Activated naive CD8-positive, alpha-beta T cell treated with anti-CD3 and anti-CD28 coated beads, Interleukin-2, amount 50 U/mL, for 16 hours (primary cell): ENCODE measurements at regions not wholly inside any gene's neighbourhood (a gene's known extent, or its start where the extent isn't known, plus 50 kb on each side); places are given as distances from the start of the nearest gene placed in this dataset.
"Not testable (repeated sequence)": the region's sequence is repeated elsewhere in the genome, so short reads cannot be mapped to it uniquely, and the experiment has no call there.

Experiments
- DNase-seq: peaks from one replicate; pipeline ENCODE4 v3.0.0-alpha.2; 2020; ENCODE audit warnings: low read depth, low spot score

DNA sequence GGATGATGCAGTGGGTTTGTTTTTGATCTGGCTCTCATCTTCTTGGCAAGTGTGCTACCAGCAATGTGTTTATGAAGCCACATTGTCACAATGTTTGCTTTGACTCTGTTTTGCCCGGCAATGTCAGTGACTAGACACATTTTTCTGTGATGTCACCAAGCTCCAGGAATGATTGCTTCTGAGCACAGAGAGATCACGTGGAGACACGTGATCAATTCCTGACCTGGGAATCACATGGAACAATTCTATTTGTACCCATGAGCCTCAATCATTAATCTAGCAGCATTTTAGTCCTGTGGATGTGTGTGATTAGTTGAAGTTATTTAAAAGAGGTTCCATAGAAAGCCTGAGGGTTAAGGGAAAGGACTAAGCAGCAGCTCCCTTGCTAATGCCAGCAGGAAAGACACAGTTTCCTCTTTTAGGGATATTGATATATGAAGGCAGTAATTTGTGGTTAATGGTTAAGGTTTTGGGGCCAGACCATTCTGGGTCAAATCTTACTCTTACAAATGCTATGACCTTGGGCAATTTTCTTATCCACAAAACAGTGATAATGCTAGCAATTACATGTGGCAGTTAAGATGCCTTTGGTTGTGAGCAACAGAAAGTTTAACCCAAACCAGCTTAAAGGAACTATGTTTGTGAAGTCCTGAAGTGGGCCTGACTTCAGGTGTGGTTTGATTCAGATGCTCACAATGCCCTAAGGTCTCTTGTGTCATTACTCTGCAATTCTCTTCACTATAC lies 59.0 kb downstream of the FASLG start:
- no peak for DNase-seq

DNA sequence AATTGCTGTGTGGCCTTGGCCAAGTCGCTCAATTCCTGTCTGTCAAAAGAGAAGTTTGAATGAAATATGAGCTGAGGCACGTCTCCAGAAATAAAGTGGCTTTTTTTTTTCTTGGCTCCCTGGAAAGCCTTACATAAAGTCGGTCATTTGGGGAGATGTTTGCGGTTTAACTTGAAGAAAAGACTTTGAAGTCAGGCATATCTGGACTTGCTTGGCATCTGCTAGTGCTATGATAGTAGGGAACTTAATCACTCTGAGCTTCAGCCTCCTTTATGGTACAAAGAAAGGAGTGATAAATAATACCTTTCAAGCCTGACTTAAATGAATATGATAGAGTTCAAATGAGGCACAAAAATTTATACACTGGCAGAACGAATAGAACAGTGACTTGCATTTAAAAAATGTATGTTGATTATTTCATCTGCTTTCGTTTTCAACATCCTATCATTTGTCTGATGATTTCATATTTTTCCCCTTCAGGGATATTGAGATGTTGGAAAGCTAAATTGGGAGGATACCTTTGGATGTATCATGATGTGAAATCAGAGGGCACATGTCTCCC lies 60.2 kb downstream of the FASLG start:
- DNase-seq: no peak

DNA sequence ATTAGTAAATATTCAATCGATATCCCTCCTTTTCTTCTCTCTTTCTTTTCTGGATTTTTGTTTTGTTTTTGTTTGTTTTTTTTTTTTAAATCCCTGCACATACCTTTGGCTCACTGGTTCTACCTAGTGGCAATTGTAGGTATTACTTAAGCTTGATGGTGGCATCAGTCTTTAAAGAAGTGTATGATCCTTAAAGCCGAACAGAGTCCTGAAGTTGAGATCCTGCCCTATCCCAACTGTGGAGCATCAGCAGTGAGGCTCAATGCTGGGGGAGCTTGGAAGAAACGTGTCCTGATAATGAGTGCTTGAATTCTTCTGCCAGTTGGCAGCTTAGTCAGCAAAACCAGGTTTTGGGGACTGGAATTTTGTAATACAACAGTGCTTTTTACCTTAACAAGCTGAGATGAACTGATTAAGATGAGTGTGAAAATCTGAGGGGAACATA lies 60.8 kb downstream of the FASLG start:
- DNase-seq: no peak

DNA sequence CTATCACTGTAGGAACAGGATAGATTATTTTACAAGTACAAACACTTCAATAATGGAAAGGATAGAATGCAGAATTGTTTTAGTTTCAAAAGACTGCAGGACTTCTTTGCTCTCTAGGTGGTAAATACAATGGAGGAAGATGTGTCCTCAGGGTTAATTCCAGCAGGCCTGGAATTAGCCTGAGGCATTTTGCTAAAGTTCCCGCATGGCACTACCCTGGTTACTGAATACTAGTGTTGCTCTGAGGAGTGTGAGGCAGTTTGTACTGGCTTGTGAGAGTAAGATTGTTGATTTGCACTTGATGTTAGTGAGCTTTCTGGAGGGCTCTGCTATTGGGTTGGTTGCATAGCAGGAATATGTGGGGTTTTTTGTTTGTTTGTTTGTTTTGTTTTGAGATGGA lies 61.4 kb downstream of the FASLG start:
- DNase-seq: no peak

DNA sequence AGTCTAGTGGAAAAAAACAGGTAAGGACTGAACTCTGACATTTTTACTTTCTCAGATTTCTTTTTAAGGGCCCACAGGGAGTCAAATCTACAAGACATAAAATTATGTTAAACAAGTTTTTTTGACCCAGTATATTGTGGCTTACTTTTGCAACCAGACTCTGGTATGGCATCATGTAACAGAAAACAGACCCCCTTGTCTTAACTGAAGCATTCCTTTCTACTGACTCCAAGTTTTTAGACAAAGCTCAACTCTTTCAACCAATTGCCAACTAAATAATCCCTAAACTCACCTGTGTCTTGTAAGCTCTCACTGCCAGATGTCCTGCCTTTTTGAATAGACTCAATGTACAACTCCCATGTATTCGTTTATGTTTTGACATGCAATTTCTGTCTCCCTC lies 64.3 kb downstream of the FASLG start:
- DNase-seq: no peak

DNA sequence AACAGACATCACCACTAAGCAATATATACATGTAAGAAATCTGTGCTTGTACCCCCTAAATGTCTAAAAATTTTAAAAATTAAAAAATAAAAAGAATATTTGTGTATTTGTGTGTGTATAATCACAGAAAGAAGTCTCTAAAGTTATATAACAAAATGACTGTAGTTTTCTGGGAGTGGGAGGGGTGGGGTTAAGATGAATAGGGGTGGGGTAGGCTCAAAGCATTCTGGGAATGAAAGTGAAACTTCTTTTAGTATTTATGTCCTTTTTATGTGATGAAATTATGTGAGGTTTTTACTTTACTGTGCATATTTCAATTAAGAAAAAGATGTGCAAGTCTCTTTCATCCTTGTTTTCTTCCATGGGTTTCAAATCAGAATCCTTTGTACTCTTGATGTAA lies 65.3 kb downstream of the FASLG start:
- no peak for DNase-seq

DNA sequence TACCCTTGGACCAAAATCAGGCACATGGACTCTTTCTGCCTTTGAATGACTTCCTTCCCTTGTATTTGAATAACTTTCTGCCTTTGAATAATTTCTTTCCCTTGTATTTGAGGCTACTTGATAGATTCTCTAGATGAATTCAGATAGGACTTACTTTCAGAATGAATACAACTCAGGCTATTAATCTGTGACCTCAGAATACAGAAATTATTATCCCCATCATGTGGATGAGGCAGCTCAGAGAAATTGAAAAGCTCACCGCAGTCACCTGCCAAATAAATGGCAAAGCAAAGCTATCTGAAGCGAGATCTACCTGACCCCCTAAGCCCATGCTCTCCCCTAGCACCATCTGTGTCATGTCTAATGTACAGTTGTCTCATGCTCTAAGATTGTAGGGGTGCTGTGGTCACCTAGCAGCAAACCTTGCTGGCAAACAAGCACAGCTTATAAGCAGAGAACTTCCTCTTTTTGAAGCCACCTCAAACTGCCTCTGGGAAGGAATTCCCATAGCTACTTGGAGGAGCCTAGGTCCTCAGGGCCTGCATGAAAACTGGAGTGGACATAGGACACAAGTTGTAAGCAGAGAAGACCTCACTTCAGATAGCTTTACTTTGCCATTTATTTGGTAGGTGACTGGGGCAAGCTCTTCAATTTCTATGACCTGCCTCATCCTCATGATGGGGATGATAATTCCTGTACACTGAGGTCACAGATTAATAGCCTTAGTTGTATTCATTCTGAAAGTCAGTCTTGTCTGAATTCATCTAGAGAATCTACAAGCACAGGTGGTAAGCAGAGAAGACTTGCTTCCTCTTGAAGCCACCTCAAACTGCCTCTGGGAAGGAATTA lies 66.1 kb downstream of the FASLG start:
- no peak for DNase-seq

DNA sequence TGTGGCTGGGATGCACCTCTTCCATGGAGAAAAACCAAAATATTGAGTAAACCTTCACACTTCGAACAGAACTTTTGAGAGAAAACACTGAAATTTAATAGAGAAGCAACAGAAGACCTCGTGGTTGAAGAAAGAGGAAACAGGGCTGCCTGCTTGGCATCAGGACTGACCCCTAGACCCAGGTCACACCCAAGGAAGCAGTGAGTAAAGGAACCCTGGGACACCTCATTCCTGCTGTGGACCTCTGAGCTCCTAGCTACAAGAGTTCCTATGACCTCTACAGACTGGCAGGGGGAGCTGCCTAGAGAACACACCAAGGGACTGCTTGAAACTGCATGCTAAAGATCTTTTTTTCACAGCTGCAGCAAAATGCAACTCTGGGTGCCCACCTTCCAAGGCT lies 67.8 kb downstream of the FASLG start:
- no peak for DNase-seq

DNA sequence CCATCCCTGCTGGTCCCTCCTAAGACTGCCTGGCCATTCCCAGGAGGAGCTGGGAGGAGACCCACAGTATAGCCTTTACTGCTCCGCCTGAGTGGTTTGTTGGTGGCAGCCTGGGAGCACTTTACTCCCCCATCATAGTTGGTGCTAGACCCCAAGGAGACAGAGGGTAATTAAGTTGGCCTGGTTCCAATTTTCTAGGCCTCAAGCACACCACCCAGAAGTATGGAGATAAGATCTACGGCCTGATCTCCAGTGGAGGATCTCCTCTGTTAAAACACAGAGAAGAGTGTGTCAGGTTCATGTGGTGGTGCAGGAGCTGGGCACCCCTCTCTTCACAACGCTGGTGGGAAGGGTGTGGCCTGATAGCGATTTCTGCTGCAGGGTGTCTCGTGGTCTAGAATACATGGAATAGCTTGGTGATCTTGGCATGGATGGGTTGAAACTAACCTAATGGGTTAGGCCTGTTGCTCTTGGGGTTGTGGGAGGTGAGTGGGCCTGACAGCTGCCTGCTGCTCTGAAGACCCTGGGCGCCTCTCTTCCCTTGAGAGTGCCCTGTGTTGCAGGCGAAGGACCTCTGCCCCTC lies 68.5 kb downstream of the FASLG start:
- no peak for DNase-seq

DNA sequence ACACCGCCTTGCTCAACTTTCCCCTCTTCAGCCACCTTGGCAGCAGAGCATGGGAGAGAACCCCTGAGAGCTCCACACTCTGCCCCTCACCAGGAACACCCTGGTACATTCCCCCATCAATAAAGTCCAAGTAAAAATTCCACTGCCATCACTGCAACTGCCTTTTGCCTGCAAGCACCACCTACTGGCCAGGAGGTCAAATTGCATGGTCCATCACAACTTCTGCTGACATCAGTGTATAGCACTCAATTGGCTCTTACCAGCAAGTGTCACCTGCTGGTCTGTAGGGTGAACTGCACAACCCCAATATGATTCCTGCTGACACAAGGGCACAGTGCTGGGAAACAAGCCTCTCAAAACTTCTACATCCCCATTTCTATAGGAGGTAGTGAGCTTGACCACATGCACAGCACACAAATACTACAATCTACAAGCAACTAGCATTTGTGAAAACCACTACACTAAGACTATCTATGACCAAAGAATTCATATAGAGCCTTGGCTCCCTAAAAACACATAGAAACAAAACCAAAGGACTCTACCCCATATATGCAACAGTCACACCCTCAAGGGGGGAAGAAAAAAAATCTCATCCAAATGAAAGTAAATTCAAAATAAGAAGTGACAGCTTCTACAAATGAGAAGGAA lies 69.2 kb downstream of the FASLG start:
- DNase-seq: peak; percentile 21

DNA sequence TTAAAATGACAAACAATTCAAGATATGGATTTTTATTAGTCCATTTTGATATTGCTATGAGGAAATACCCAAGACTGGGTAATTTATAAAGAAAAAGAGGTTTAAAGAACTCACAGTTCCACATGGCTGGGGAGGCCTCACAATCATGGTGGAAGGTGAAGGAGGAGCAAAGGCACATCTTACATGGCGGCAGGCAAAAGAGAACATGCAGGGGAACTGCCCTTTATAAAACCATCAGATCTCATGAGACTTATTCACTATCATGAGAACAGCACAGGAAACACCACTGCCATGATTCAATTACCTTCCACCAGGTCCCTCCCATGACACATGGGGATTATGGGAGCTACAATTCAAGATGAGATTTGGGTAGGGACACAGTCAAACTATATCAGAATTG lies 69.8 kb downstream of the FASLG start:
- DNase-seq: not testable (repeated sequence)

DNA sequence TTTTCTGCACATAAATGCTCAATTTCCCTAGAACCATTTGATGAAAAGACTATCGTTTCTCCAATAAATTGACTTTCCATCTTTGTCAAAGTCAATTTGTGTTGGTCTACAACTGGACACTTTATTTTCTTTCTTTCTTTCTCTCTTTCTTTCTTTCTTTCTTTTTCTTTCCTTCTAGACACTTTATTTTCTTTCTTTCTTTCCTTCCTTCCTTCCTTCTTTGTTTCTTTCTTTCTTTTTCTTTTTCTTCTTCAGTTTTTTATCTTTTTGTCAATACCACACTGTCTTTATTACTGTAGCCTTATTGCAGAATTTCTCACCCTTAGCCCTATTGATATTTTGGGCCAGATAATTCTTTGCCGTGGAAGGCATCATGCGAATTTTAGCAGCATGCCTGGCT lies 73.5 kb downstream of the FASLG start:
- no peak for DNase-seq

DNA sequence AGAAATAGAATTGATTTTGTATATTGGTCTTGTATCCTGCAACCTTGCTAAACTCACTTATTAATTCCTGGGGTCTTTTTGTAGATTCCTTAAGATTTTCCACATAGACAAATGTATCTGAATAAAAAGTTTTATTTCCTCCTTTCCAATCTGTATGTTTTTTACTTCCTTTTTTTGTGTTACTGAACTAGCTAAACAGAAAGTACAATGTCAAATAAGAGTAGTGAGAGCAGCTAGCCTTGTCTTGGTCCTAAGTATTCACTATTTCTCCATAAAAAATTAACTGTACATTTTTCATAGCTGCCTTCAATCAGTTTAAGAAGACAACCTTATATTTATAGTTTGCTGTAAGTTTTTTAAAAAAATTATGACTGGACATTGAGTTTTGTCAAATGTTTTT lies 74.9 kb downstream of the FASLG start:
- no peak for DNase-seq

DNA sequence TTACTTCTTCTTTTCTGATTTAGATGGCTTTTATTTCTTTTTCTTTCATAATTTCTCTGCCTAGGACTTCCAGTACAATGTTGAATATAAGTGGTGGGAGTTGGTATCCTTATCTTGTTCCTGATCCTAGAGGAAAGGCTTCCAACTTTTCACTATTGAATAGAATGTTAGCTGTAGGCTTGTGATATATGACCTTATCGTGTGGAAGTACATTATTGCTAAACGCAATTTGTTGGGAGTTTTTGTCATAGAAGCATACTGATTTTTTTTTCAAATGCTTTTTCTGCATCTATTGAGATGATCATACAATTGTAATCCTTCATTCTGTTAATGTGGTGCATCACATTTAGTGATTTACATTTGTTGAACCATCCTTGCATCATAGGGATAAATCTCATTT lies 79.5 kb downstream of the FASLG start:
- DNase-seq: no peak

DNA sequence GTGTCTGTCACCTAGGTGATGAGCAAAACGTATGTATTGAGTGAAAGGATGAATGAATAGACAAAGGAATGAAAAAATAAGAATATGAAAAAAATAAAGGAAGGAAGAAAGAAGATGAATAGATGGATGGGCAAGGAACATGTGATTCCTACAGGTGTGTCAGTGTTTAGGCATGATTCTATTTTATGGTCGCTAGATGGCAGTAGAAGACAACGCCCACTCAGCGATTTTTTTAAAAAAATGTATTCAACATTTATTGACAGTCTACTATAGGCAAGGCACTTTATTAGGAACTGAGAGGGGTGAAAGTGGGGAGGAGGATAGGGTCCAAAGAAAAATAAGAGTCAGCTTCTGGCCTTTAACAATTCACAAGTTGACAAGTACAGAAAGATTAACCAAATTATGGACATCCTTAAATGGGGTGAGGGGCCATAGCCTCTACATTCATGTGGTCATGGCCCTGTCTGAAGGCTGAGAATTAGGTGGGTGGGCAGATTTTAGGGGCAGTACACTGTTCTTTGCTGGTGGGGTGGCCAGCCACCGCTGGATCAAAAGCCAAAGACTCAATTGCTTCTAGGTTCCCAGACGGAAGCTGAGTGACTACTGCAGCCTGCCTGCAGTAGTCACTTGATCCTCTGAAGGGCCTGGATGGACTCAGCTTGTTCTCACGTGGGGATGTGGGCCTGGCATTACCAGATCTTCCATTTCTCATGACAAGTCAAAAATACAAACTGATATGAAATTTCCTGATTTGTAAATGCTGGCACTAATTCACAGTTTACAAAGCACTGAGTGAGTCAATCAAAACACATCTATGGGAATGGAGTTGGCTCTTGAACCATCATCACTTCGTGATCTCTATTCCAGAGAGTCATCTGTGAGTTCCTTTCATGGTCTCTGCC lies 83.9 kb downstream of the FASLG start:
- DNase-seq: no peak

DNA sequence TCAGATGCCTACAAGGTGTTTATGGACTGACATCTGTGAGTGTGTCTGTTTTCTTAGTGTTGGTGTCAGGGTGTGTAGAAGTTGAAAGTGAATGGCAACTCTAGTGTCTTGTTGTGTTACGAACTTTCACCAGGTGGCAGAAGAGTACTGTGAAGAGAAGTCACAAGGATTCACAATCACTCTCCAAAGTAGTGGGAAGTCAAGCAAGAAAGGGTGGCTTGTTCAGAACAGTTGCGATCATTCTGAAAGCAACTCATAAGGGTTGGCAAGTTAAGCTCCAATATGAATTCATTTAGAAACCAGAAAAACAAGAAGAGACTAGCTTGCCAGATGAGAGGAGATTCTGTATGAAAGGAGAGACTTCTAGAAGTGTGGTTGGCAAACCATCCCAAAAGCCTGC lies 86.1 kb downstream of the FASLG start:
- DNase-seq: peak; percentile 12

DNA sequence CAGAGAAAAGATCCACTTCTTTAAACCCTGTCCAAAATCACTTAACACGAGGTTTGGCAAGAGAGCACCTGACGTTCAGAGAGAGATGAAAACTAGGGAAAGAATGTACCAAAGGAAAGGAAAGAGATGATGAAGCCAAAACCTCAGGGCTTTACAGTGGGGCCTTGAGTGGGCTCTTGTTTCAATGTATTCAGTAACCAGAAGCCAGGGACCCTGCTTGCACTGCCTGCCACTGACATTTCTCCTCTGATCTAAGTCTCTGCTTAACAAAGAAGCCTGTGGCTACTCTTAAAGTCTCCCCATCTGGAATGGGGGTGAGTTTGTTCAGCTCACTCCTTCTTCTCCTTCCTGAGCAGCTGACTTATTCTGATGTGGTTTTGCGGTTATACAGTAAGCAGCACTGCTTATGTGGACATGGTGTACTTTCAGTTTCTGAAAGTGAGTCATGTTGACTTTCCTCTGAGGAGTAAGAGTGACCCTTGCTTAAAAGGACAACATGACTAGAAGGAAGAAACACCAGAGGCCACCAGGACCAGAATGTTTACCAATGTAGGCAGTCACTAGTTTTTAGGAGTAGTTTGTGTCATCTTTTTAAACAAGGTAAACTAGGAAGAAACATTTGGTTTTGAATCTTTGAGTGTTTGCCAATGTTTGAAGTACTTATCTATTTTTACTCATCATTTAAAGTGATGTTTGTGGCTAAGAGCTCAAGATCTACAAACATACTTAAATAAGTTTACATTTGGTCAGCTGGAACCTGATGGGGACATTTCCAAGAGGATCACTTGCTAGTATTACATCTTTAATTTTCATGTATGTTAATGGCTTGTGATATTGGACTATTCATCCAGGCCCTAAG lies 87.4 kb downstream of the FASLG start:
- DNase-seq: no peak

DNA sequence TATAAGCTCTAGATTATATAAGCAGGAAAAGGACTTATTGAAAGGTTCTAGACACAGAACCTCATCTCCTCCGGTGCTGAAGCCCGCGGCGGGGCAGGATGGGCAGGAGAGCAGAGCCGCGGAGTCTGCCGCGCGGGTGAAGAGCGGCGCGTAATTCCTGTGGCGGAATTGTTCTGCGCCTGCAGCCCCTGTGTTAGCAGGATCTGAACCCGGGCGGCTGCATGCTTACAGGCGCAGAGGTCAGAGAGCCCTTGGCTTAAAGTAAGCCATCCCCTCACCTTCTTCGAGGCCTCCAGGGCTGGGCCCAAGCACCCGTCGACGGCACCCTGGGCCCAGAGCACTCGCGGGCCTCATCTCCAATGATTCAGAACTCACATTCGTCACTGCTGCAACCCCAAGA lies 89.3 kb downstream of the FASLG start:
- DNase-seq: no peak

DNA sequence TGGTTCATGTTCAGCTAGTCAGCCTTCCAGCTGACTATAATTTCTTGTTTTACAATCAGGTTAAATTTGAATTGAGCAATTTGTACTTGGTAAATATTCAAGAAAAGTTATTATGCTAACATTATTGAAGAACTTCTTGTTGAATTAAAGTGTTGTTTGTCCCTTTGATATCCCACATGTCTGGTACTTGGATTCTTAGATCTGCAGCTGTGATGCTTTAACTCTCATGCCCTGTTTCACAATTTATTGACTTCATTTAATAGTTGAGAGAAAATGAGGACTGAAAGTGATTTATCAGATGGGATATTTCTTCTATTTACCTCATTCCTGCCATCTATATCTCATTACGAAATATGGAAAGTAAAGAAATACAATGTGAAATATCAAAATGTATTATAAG lies 92.8 kb downstream of the FASLG start:
- DNase-seq: no peak

DNA sequence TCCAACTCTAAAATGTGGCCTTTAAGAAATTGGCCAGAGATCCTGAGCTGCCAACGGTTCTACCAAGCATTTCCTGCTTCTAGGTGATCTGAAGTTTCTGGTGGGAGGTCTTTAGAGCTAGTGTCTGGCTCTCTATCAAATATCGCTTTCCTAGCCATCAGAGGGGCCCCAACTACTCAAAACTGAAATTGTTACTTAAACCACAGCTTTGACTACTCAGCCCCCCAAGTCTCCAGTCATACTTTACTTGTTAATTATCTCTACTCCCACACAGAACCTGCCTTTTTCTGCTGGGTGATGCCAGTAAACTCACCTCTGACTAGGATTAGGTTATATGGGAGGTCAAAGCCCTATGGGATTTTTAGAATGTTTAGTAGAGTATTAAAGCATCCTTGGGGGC lies 95.1 kb downstream of the FASLG start:
- DNase-seq: no peak
